HL-60 (cell line): ENCODE measurements at regions not wholly inside any gene's neighbourhood (a gene's known extent, or its start where the extent isn't known, plus 50 kb on each side); places are given as distances from the start of the nearest gene placed in this dataset.

Source experiments
- DNase-seq, 2 experiments: peaks; one replicate each; pipeline ENCODE4 v3.0.0-alpha.2; 2010 to 2020; ENCODE audit warnings: low read depth in 1 of 2, low spot score in 1 of 2
- H3K27ac ChIP-seq: fragments of 250-450 bp; sonication (Bioruptor Pico); replicated peaks from 2 replicates; pipeline ENCODE4 v1.5.1; 2020; ENCODE audit warnings: mild to moderate bottlenecking, moderate library complexity
- H3K27me3 ChIP-seq: fragments of 250-450 bp; sonication (Bioruptor Pico); 2 replicates; pipeline ENCODE4 v1.5.1; 2021; ENCODE audit warnings: mild to moderate bottlenecking, moderate library complexity; ENCODE audit not compliant: insufficient read depth, poor library complexity, severe bottlenecking
- H3K4me3 ChIP-seq: replicated peaks from 2 replicates; pipeline ENCODE4 v1.5.1; 2011; ENCODE audit warnings: mild to moderate bottlenecking, control low read depth, low read length; ENCODE audit not compliant: insufficient read depth
- CTCF ChIP-seq: IDR thresholded peaks from one replicate; pipeline ENCODE4 v1.5.1; 2011; ENCODE audit warnings: low read length, control low read depth, inconsistent platforms; ENCODE audit not compliant: insufficient read depth
- GABPA ChIP-seq: IDR thresholded peaks from 2 replicates; pipeline ENCODE4 v1.6.1; 2012; ENCODE audit warnings: low read depth
- POLR2AphosphoS5 ChIP-seq: IDR thresholded peaks from 2 replicates; pipeline ENCODE4 v1.6.1; 2012; ENCODE audit warnings: low read depth
- REST ChIP-seq: IDR thresholded peaks from 2 replicates; pipeline ENCODE4 v1.6.1; 2012; ENCODE audit warnings: low read depth; ENCODE audit not compliant: insufficient replicate concordance
- SPI1 ChIP-seq: IDR thresholded peaks from 2 replicates; pipeline ENCODE4 v1.6.1; 2012; ENCODE audit warnings: low read depth, mild to moderate bottlenecking, borderline replicate concordance

GRCh38 chr17:52227926-52228325 is 69.4 kb upstream of the CA10 start:
- Histone ChIP-seq H3K27me3 (no peaks in the 10 kb centered on the region), H3K4me3 (no peak overlapping the region), H3K27ac (no peak overlapping the region)
- TF ChIP-seq GABPA (no peak), CTCF (no peak)
- no peak for DNase-seq

- no peaks in the 10 kb centered on the region for H3K27me3 ChIP-seq
- H3K4me3 ChIP-seq = no peak overlapping the region
- H3K27ac ChIP-seq = no peak overlapping the region
- DNase-seq = no peak
- no peak for TF ChIP-seq GABPA
- no peak for TF ChIP-seq POLR2AphosphoS5
- TF ChIP-seq REST = no peak
- TF ChIP-seq SPI1 = no peak
- TF ChIP-seq CTCF = no peak
Measured at GRCh38 chr17:52213451-52213850, 54.9 kb upstream of the CA10 start.

GRCh38 chr17:52212851-52213250 is 54.3 kb upstream of the CA10 start:
- Histone ChIP-seq H3K27me3 (no peaks in the 10 kb centered on the region), H3K4me3 (no peak overlapping the region), H3K27ac (no peak overlapping the region)
- DNase-seq = no peak
- TF ChIP-seq GABPA (no peak), CTCF (no peak)

- no peak for DNase-seq
Measured at GRCh38 chr17:52209507-52209906, 51.0 kb upstream of the CA10 start.

More at GRCh38 chr17:52209507-52209906, 51.0 kb upstream of the CA10 start:
- H3K27me3 ChIP-seq = no peaks in the 10 kb centered on the region
- no peak overlapping the region for H3K27ac ChIP-seq
- no peak overlapping the region for H3K4me3 ChIP-seq
- TF ChIP-seq GABPA (no peak), CTCF (no peak), REST (no peak), SPI1 (no peak), POLR2AphosphoS5 (no peak)
